Gastrocnemius medialis (tissue), 4 donors: ENCODE measurements at regions not wholly inside any gene's neighbourhood (a gene's known extent, or its start where the extent isn't known, plus 50 kb on each side); places are given as distances from the start of the nearest gene placed in this dataset.

Experiments used
- CTCF ChIP-seq, 5 experiments: fragments of 450-650 bp in 3 of 5; fragments of 200-600 bp in 2 of 5; sonication (generic) in 2 of 5; IDR thresholded peaks in 4 of 5; conservative IDR thresholded peaks in 1 of 5; 1 replicate in 4 of 5; 2 replicates in 1 of 5; pipeline ENCODE4 v1.5.1; 2016 to 2019; ENCODE audit warnings: antibody characterized with exemption in 5 of 5, mild to moderate bottlenecking in 3 of 5, moderate library complexity in 3 of 5
- POLR2A ChIP-seq, 2 donors: fragments of 450-650 bp; IDR thresholded peaks; one replicate each; pipeline ENCODE4 v1.6.1; 2017; ENCODE audit warnings: antibody characterized with exemption in 2 of 2, mild to moderate bottlenecking in 2 of 2, moderate library complexity in 2 of 2

- TF ChIP-seq CTCF (IDR thresholded peaks at IDR 0.05 in 4 of 5, conservative IDR thresholded peaks at IDR 0.05 in 1 of 5): no peak
- no peak for TF ChIP-seq POLR2A (IDR thresholded peaks at IDR 0.05)
Measured at GRCh38 chr10:44706745-44707144, 204.4 kb upstream of the TMEM72 start.
